Kidney (tissue), 13 donors: ENCODE measurements at regions not wholly inside any gene's neighbourhood (a gene's known extent, or its start where the extent isn't known, plus 50 kb on each side); places are given as distances from the start of the nearest gene placed in this dataset.

ENCODE experiments used
- DNase-seq, 5 donors: peaks; one replicate each; pipeline ENCODE4 v3.0.0-alpha.2; 2013 to 2020
- FAIRE-seq: peaks from 2 replicates; lab custom pipeline; 2012; peaks lifted over from hg19 to GRCh38; lab: Jason Lieb, UNC
- H3K27ac ChIP-seq, 2 donors: one replicate each; pipeline ENCODE4 v1.7.0; 2013; ENCODE audit warnings: low read depth in 2 of 2, low read length in 2 of 2, inconsistent platforms in 1 of 2
- H3K27me3 ChIP-seq: one replicate; pipeline ENCODE4 v1.7.1; 2013; ENCODE audit warnings: low read length, inconsistent platforms; ENCODE audit not compliant: control insufficient read depth, insufficient read depth
- H3K36me3 ChIP-seq, 3 donors: one replicate each; pipeline versions ENCODE4 v1.7.0 to v1.7.1; 2013; ENCODE audit warnings: low read length in 3 of 3, control low read depth in 1 of 3, inconsistent platforms in 1 of 3; ENCODE audit not compliant: insufficient read depth in 3 of 3, control insufficient read depth in 2 of 3
- H3K4me1 ChIP-seq, 3 donors: one replicate each; pipeline versions ENCODE4 v1.7.0 to v1.7.1; 2013; ENCODE audit warnings: low read length in 3 of 3, inconsistent platforms in 1 of 3, low read depth in 1 of 3; ENCODE audit not compliant: control insufficient read depth in 2 of 3, insufficient read depth in 2 of 3
- H3K4me3 ChIP-seq, 3 donors: one replicate each; pipeline versions ENCODE4 v1.7.0 to v1.8.1; 2013; ENCODE audit warnings: low read length in 3 of 3, control low read depth in 1 of 3, inconsistent platforms in 1 of 3
- H3K9ac ChIP-seq, 3 donors: one replicate each; pipeline versions ENCODE4 v1.7.0 to v1.7.1; 2013; ENCODE audit warnings: low read length in 3 of 3, control low read depth in 1 of 3, inconsistent platforms in 1 of 3
- H3K9me3 ChIP-seq, 3 donors: one replicate each; pipeline versions ENCODE4 v1.7.0 to v1.7.1; 2013; ENCODE audit warnings: low read length in 3 of 3, control low read depth in 1 of 3, inconsistent platforms in 1 of 3; ENCODE audit not compliant: control insufficient read depth in 2 of 3, insufficient read depth in 1 of 3
- CTCF ChIP-seq: IDR thresholded peaks from 3 replicates; pipeline ENCODE4 v1.5.1; 2012; ENCODE audit warnings: mild to moderate bottlenecking, moderate library complexity, borderline replicate concordance; ENCODE audit not compliant: insufficient read depth; ENCODE audit errors: extremely low read depth
- intact Hi-C: fragments of 100-400 bp; cut with DNase I; formaldehyde crosslinking; loops from one replicate; pipeline ENCODE4 v1.11.1; 2022
- donor health status: control.
- donor health status: control.
- donor health status: control.
- donor health status: control.
- donor health status: control.
- donor health status: DM: yes; HTN: yes; CAD: no.
- donor health status: Normal renal cell carcinoma (clear cell type).

- Histone ChIP-seq H3K9me3 (no peaks in the 10 kb centered on the region), H3K4me3 (no peak overlapping the region), H3K36me3 (no peaks in the 10 kb centered on the region), H3K9ac (no peak overlapping the region), H3K27me3 (no peaks in the 10 kb centered on the region), H3K4me1 (no peaks in the 10 kb centered on the region), H3K27ac (no peak overlapping the region)
- FAIRE-seq: no peak
- no peak for DNase-seq
- no peak for TF ChIP-seq CTCF
- intact Hi-C loops: no loop called here
Observed at GRCh38 chr9:26706223-26706622, 186.4 kb downstream of the CAAP1 start.

GRCh38 chr9:26695298-26695622, 197.3 kb downstream of the CAAP1 start:
- Histone ChIP-seq H3K4me1 (no peaks in the 10 kb centered on the region), H3K27ac (no peak overlapping the region), H3K9ac (no peak overlapping the region), H3K36me3 (no peaks in the 10 kb centered on the region), H3K9me3 (peaks cover 0 to 3% (median 0%) of the 10 kb centered on the region in 3 donors), H3K27me3 (no peaks in the 10 kb centered on the region), H3K4me3 (no peak overlapping the region)
- TF ChIP-seq CTCF: no peak
- no peak for DNase-seq
- FAIRE-seq: no peak
- intact Hi-C loops: no loop called here

- H3K27ac ChIP-seq: no peak overlapping the region
- intact Hi-C loops: no loop called here
- H3K9me3 ChIP-seq: peaks cover 0 to 3% (median 0%) of the 10 kb centered on the region in 3 donors
- DNase-seq (no peak), FAIRE-seq (no peak)
- no peak overlapping the region for H3K9ac ChIP-seq
- H3K27me3 ChIP-seq: no peaks in the 10 kb centered on the region
- H3K4me3 ChIP-seq: no peak overlapping the region
- H3K36me3 ChIP-seq: no peaks in the 10 kb centered on the region
- no peaks in the 10 kb centered on the region for H3K4me1 ChIP-seq
- TF ChIP-seq CTCF: no peak
Observed at GRCh38 chr9:26694381-26695297, 198.0 kb downstream of the CAAP1 start.

GRCh38 chr9:26689041-26689440, 203.6 kb downstream of the CAAP1 start:
- H3K9ac ChIP-seq: no peak overlapping the region
- H3K4me3 ChIP-seq: no peak overlapping the region
- H3K4me1 ChIP-seq: no peaks in the 10 kb centered on the region
- no peaks in the 10 kb centered on the region for H3K27me3 ChIP-seq
- DNase-seq (no peak), FAIRE-seq (no peak)
- H3K9me3 ChIP-seq: no peaks in the 10 kb centered on the region
- intact Hi-C loops: no loop called here
- H3K36me3 ChIP-seq: no peaks in the 10 kb centered on the region
- no peak overlapping the region for H3K27ac ChIP-seq
- no peak for TF ChIP-seq CTCF
